ENCODE measurements at regions not wholly inside any gene's neighbourhood (a gene's known extent, or its start where the extent isn't known, plus 50 kb on each side); places are given as distances from the start of the nearest gene placed in this dataset.

DNA sequence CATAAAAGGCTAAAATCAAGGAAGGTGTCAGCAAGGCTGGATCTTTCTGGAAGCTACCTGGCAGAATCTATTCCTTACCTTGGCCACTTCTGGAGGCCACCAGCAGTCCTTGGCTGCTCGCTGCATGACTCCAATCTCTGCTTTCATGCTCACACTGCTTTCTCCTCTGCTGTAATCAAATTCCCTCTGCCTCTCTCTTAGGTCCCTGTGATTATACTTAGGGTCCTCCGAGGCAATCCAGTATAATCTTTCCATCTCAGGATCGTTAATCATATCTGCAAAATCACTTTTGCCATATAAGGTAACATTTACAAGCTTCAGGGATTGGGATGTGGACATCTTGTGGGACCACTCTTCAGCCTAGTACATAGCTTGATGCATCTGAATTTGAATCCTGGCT, 110.7 kb upstream of the IVNS1ABP start:
- DNase-seq = no peak

DNA sequence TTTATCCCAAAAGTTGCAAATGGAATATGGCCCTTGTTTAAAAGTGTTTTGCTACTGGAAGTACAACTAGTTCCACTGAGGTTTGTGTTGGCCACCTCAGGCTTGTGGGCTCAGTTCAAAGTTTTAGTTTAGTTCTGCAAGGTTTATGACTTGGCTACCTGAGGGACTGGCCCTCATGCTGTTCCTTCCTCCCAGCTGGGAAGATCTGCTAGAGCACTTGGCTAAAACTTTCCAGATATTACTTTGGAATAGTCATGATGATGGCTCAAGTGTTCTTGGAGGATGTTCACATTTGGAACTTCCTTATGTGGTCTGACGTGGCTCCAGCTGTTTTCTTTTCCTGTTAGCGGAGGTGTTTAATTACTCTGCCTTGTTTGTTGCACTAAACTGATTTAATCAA, 110.2 kb upstream of the IVNS1ABP start:
- no peak for DNase-seq

DNA sequence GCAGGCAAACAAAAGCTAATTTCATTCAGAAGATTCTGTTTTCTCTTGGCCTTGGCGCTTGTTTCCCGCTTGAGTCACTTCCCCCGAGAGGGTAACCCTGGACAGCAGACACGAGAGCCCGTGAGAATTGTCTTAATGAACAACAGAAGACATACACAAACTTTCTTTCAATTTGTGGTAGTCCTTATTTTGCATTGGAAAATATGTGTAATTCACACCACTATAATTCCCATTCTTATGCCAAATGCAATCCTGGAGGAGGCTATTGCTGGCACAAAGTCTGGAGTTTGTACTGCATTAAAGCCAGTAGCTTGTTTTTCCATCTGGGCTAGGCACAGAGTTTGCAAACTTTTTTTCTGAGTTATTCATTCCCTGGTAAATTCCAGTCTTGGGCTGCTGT, 109.8 kb upstream of the IVNS1ABP start:
- no peak for DNase-seq

DNA sequence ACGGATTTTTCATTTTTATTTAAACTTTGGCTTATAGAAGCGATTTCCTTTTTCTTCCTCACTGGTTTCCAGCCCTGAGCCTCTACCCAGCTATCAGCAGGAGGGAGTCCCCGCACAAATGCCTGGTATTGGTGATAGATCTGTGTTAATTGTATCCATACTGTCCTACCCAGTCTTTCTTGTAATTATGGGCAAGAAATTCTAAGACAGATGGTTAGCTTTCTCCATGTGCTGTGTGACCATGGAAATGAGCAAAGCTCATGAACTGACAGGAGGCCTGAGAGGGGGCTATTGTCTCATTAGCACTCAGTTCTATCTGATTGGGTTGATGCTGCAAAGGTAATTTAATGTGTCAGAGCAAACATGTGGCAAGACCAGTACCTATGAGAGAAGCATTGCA, 108.1 kb upstream of the IVNS1ABP start:
- DNase-seq = no peak

DNA sequence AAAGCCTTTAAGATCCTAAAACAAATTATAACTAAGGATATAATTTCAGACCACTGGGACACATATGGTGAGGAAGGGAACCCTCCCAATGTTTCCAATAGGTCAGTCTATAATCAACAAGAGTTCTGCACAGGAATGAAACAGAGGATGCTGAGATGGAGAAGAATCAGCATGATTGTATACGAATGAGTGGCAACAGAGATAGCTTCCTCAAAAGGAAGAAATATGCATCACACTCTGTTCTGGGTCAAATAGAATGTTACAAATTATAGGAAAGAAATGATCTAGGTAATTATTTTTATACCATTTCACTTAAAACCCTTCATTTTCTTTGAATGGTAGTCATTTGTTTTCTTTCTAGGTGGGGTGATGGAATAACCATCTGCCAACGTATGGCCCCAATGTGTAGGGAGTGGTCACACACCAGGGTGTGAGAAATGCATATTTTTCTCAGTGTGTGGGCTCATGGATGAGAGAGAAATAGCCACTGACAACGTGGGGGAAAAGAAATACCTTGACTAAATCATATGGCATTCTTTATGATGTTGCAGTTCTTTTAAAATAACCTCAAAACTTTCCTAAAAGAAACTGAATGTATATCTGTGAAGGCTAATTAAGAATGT, 104.6 kb upstream of the IVNS1ABP start:
- no peak for DNase-seq

DNA sequence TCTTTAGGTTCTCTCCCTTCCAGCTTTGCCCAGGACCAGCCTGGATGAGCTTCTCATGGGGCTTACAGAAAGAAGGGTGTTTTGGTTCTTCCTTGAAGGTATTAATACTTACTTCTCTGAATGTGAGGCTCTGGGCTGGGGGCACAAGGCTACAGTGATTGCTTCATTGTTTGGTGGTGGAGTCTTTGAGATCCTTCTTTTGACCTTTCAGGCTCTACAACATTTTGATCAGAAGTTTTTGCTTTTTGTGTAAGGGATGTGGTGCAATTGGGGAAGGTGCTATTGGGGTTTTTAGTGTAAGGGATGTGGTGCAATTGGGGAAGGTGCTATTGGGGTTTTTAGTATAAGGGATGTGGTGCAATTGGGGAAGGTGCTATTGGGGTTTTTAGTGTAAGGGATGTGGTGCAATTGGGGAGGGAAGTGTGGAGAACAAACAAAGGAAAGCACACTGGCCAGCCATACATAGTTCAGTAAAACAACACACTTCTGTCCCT, 103.6 kb upstream of the IVNS1ABP start:
- DNase-seq = no peak

DNA sequence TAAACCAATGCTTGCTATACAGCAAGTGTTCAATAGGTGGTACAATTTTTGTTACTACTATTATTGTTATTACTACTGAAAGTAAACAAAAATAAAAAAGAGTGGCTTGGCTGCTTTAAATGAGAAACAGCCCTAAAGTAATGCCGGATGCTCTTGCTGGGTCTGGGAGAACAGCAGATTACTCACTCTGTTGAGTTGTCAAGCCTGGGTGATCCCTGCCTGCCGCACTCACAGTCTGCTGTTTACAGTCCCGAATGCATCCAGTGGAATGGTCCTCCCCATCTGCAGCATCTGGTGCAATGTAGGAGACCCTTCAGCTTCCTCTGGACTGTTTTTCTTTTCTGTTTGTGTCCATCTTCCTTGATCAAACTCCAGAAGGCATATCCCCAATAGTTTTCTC, 102.7 kb upstream of the IVNS1ABP start:
- DNase-seq = no peak

DNA sequence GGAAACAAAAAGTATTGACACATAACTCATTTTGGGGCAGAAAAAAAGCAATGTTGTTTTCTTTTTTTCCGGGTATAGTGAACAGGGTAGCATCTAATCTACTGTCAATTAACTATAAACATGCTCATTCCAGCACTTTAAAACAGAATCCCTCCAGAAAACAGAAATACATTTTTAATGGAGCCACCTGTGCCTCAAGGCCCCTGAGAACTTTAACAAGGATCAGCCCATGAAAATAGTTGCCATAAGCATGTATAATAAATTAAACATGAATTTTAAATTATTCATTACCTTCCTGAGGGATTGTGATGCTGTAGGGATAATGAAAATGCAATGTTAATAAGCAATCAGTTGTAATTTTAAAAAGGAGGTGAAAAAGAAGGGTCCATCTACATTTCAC, 101.4 kb upstream of the IVNS1ABP start:
- DNase-seq = no peak

DNA sequence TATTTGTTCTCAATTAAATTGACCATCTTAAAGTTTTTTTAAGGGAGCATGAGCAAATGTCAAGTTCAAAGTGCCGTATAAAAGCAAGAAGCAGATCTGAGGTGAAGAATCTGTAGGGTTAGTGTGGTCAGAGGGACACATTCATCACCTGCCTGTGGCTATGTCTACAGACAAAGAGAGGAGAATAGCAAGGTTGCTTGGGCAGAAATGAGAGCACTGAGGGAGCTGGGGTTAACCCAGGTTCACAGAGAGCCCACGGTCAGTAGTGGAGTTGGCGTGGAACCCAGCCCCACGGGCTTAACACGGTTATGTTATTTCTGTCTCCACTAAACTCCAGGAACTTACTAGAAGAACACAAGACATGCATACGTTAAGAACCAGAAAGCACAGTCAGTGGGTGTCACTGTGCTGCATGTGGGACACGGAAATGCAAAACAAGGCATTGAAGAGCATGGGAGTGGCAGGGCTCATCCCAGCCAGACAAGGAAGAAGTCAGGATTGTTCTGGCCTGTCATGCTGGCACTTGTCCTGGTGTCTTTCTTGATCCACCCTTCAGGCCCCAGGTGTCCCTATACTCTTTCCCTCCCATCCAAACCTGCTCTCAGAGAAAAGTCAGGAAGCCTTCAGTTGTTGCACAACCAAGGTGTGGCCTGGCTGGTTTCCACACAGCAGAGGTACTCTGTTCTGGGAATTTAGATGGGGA, 95.5 kb upstream of the IVNS1ABP start:
- no peak for DNase-seq

DNA sequence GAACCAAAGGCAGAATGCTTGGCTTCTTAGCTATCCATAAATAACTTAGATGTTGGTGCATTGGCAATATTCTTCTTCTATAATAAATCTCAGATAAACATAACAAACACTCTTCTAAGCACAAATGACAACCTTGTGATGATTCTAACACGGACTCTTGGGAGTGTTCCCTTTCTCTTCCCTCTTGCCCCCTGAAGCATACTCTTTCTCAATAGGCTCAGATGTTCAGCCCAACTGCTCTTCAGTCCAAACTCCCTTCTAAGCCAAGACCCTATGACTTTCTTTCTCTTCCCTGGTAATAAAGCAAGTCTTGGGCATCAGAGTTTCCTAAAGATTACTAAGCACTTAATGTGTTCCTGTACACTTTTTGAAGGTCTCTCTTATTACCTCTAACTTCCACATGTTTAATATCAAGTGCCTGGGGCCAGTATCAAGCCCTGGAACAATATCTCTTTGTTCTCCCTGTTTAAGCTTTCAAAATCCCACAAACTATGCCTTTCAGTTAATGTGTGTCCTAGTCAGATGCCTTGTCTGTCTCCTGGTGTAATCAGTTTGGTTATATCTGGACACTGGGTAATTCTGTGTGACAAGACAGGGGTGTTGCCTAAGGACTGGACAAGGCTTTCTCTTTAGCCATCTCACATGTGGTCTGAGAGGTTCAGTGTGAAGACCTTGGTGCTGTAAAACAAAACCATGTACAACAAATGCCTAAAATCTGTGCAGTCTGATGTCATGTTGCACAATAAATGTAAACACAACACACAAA, 92.9 kb upstream of the IVNS1ABP start:
- no peak for DNase-seq

DNA sequence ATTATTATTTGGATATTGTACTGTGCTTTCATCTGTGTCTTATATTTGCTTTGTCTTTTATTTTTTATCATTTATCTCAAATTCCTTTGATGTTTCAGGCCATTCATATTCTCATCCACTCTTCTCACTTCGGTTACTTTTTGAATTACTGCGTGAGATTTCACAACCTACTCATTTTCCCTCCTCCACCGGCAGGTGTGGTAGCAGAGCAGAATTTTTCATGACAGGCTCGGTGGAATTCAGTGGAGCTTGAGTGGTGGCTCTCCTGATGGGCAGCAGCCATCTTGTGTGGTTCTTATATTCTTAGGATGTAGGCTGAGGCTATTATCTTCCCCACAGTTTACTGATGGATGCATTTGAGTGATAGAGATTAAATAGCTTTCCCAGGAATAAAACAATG, 92.3 kb upstream of the IVNS1ABP start:
- DNase-seq = no peak

DNA sequence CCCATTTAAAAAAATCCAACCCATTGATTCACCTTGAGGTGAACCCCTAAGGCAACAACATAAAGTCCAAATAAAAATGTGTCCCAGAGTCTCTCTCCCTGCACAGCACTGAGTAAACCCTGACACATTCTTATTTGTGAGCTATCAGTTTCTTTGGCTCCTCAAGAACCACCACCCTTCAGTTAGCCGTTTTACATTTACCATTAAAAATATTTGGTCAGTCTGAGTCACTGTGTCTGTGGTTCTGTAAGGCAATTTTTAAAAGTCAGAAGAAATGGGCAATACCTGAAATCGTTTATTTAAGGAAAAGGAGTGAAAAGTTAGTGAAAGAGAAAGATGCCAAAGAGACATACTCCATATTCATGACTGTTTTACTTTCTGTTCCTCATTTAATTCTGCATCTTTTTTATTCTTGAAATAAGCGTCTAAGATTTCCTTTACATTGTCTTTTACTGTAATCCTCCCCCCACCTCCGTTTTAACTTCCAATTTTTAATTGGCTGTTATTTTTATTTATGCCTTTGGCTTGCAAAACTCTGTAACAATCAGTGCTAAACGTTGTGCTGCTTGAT, 91.7 kb upstream of the IVNS1ABP start:
- DNase-seq = no peak

DNA sequence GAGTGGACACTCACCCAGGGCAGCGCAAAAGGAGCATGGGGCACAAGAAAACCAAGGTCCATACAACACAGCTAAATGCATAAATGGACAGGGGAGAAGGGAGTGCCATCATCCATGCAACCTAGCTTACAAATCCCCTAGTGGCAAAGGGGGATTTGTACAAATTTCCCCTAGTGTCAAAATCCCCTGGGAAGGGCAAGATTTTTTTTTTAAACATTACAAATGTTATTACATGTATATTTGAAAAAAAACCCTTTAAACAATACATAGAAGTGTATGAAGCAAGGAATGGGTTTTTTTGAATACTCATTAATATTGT, 89.6 kb upstream of the IVNS1ABP start:
- no peak for DNase-seq

DNA sequence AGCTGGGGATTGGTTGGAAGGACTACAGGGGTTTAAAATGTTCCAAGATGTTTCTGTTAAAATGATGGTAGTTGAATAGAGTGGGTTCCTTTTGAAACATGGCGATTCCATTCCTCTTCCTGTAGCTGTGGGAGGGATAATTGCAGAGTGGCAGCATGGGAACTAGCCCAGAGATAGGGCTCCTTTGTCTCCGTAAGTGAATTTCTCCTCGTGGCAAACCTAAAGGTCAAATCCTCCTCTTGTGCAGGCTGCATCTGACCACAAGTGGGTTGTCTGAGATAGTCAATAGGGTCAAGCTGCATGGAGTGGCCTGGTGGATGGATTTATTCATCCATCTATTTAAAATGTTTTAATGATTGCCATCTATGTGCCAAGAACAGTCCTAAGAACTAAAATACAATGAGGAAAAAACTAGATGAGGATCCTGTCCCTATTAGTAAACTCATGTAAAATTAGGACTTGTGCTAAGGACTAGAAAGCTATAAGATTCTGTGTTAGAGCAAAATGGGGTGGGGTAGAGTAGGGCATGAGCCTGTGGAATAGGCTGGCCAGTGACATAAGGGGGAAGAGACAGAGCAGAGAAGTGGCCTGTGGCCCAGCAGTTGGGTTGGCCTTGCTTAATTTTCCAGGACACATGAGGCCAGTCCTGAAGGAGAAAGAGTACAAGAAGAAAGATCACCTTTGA, 89.1 kb upstream of the IVNS1ABP start:
- DNase-seq = no peak

DNA sequence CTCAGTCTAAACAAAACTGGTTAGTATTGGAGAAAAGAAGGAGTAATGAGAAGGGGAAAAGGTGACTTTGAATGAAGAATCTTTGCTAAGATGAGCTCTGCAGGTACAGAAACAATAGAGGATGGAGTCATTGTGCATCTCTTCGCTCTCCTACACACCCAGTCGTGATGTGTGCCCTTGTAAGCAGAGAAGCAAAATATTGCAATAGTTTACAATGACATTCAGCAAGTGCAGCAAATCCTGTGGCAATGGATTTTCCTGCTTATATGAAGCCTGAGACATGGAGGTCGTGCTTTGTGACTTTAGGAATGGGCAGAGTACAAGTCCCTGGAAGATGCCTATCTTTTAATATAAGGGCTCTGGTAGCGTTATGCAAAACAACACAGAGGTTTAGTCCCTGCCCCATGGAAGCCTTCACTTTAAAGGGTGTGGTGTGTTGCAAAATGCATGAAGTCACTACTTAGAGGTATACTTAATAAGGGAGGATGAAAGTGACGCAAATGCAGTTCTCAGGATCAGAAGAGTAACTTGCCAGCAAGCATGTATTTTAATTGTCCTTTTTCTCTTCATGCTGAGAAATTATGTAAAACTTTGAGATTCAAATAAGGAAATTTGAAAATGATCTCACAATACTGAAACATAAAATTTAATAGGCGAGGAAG, 88.0 kb upstream of the IVNS1ABP start:
- no peak for DNase-seq

DNA sequence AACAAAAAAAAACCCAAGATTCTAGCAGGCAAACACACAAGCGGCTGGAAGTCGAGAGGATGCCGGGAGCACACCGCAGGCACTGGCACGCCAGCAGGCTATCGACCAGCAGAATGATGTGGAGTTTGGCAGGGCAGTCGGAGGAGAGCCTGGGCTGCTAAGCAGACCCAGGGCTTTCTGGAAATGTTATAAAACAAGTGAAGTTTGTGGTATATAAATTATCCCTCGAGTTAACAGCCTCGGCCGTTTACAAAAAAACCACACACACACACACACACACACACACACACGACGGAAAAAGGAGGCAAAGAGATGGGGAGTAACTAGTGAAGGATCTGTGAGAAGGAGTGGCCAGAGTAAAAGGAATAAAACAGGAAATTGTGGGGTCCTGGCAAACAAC, 87.2 kb upstream of the IVNS1ABP start:
- DNase-seq = no peak

DNA sequence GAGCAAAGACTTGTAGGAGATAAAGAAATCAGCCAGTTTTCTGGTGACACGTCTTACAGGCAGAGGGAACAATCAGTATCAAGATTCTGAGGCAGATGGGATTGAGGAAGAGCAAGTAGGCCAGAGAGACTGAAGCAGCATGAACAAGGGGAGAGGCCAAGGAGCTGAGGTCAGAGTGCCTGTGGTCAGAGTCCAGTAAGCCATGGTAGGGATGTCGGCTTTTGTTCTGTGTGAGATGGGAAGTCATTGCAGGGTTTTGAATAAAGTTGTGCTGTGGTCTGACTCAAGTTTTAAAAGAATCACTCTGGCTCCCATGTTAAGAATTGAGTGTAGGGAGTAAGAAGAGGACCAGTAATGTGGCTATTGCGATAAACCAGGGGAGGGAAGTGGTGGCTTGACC, 85.9 kb upstream of the IVNS1ABP start:
- DNase-seq = no peak

DNA sequence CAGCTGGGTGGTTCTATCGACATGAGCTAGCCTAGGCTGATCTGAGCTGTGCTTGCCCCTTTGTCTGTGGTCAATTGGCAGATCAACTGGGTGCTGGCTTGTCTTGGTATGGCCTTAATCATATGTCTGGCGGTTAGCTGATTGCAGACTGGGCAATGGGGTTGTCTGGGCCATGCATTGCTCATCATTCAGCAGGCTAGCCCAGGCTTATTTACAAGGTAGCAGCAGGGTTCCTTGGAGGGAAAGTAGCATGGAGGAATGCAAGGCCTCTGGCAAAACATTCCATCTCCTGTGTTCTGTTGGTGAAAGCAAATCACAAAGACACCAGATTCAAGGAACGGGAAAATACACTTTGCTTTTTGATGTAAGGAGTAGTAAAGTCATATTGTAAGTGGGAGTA, 84.0 kb upstream of the IVNS1ABP start:
- no peak for DNase-seq

DNA sequence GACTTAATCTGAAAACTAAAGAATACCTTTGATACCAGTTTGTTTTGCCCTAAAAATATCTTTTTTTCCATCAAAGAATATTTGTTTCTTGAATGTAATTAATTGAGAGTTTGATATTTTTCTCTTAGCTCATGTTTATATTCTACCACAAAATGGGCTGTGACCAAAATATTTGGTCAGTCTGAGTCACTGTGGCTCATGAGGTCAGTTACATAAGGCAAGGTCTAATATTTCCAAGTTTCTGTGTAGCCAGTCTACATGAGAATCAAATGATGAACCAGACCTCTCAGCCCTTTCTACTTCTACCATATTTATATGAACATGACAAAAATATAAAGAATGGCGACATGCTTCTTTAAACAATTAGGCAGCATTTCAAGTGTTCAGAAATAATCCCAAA, 83.0 kb upstream of the IVNS1ABP start:
- no peak for DNase-seq

DNA sequence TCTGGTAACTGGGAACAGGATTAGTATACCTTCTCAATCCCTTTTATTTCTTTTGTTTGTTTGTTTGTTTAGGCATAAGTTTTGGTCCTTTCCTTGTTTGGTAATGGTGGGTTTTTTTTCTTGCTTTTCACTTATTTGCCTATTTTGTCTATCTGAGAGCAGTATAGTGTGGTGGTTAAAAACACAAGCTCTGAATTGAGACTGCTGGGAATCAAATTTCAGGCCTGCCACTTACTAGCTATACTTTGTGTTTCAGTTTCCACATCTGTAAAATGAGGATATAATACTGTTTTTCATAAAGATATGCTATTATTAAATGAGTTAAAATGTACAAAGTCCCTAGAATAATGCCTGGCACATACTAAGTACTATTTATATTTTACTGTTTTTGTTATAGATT, 81.6 kb upstream of the IVNS1ABP start:
- no peak for DNase-seq

DNA sequence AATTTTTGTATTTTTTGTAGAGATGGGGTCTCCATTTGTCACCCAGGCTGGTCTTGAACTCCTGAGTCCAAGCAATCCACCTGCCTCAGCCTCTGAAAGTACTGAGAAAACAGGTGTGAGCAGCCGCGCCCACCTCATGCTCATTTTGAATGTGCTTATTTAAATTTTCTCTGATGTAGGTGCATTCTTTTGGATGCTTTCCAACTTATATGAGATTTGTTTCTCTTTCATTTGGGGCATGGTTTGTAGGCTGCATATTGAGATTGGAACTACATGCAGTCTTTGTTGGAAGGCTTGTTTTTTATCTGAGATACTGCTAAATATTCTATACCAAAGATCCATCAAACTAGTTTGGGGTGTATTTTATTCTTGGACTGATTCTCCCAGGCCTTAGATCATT, 81.0 kb upstream of the IVNS1ABP start:
- DNase-seq = no peak

DNA sequence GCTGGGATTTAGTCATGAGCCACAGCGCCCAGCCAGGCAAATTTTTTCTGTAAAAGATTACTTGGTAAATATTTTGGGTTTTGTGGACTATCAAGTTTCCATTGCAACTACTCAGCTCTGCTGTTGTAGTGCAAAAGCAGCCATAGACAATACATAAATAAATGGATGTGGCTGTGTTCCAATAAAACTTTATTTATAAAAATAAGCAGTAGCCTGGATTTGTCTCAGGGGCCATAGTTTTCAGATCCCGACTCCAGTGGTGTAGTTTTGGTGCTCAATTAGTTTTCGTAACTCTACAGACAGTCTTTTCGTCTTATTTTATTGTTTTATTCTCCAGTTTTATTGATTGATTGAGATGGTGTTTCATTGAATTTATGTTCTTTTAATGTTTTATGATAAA, 80.1 kb upstream of the IVNS1ABP start:
- DNase-seq = no peak

DNA sequence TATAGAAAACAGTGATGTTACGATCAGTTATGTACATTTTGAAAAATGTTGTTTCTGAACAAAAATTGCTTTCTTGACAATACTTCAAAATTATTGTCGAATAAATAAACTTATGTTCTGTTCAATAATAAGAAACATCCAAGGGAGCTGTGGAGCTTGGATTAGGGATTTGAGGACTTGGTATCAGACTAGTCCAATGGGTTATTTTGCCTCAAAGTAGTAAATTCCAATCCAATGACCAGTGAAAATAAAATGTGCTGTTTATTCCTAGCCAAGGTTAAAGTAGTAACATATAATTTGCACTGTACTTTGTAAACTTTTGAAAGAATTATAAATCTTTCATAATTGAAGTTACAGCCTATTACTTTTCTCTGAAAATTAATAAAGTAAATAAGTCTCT, 79.1 kb upstream of the IVNS1ABP start:
- DNase-seq = no peak

Data from stimulated activated CD4-positive, alpha-beta T cell treated with anti-CD3 and anti-CD28 coated beads, Interleukin-4, amount 100 ng/mL, for 24 hours (primary cell).